ENCODE measurements at regions not wholly inside any gene's neighbourhood (a gene's known extent, or its start where the extent isn't known, plus 50 kb on each side); places are given as distances from the start of the nearest gene placed in this dataset.
"Not testable (repeated sequence)": the region's sequence is repeated elsewhere in the genome, so short reads cannot be mapped to it uniquely, and the experiment has no call there.

GRCh38 chr10:121385136-121385535 lies 213.1 kb downstream of the FGFR2 start:
- DNase-seq (ENCODE audit: low read depth) = no peak

- no peak for DNase-seq (ENCODE audit: low read depth)
These were observed 205.6 kb downstream of the FGFR2 start for GRCh38 chr10:121392657-121393056.

GRCh38 chr10:121393522-121393921 lies 204.7 kb downstream of the FGFR2 start:
- no peak for DNase-seq (ENCODE audit: low read depth)

GRCh38 chr10:121400507-121400906 lies 197.7 kb downstream of the FGFR2 start:
- DNase-seq (ENCODE audit: low read depth) = not testable (repeated sequence)

- DNase-seq (ENCODE audit: low read depth) = no peak
These were observed 194.7 kb downstream of the FGFR2 start for GRCh38 chr10:121403527-121403926.

GRCh38 chr10:121404611-121405010 lies 193.6 kb downstream of the FGFR2 start:
- DNase-seq (ENCODE audit: low read depth) = no peak

GRCh38 chr10:121405096-121405495 lies 193.1 kb downstream of the FGFR2 start:
- DNase-seq (ENCODE audit: low read depth) = no peak

- no peak for DNase-seq (ENCODE audit: low read depth)
These were observed 192.7 kb downstream of the FGFR2 start for GRCh38 chr10:121405549-121405948.

- no peak for DNase-seq (ENCODE audit: low read depth)
These were observed 192.3 kb downstream of the FGFR2 start for GRCh38 chr10:121405953-121406352.

- DNase-seq (ENCODE audit: low read depth) = no peak
These were observed 191.3 kb downstream of the FGFR2 start for GRCh38 chr10:121406823-121407545.

GRCh38 chr10:121409466-121410104 lies 188.7 kb downstream of the FGFR2 start:
- DNase-seq (ENCODE audit: low read depth) = no peak

GRCh38 chr10:121411004-121411403 lies 187.2 kb downstream of the FGFR2 start:
- DNase-seq (ENCODE audit: low read depth) = no peak

GRCh38 chr10:121413951-121414350 lies 184.3 kb downstream of the FGFR2 start:
- no peak for DNase-seq (ENCODE audit: low read depth)

GRCh38 chr10:121414366-121415062 lies 183.7 kb downstream of the FGFR2 start:
- no peak for DNase-seq (ENCODE audit: low read depth)

GRCh38 chr10:121415063-121415399 lies 183.2 kb downstream of the FGFR2 start:
- no peak for DNase-seq (ENCODE audit: low read depth)

- DNase-seq (ENCODE audit: low read depth) = no peak
These were observed 182.2 kb downstream of the FGFR2 start for GRCh38 chr10:121416071-121416470.

- DNase-seq (ENCODE audit: low read depth) = no peak
These were observed 180.9 kb downstream of the FGFR2 start for GRCh38 chr10:121417298-121417697.

- DNase-seq (ENCODE audit: low read depth) = peak; percentile 3
These were observed 180.0 kb downstream of the FGFR2 start for GRCh38 chr10:121418126-121418777.

- DNase-seq (ENCODE audit: low read depth) = no peak
These were observed 178.2 kb downstream of the FGFR2 start for GRCh38 chr10:121420006-121420405.

GRCh38 chr10:121422096-121422495 lies 176.1 kb downstream of the FGFR2 start:
- DNase-seq (ENCODE audit: low read depth) = no peak

GRCh38 chr10:121425623-121426022 lies 172.6 kb downstream of the FGFR2 start:
- no peak for DNase-seq (ENCODE audit: low read depth)

- DNase-seq (ENCODE audit: low read depth) = no peak
These were observed 171.9 kb downstream of the FGFR2 start for GRCh38 chr10:121426307-121426706.

Measured in iris pigment epithelial cell (primary cell).